ENCODE measurements at regions not wholly inside any gene's neighbourhood (a gene's known extent, or its start where the extent isn't known, plus 50 kb on each side); places are given as distances from the start of the nearest gene placed in this dataset.

GRCh38 chr1:187411118-187411517, 582.4 kb downstream of the PLA2G4A start:
- TF ChIP-seq CTCF (IDR thresholded peaks at IDR 0.05) (no peak), POLR2A (IDR thresholded peaks at IDR 0.05) (no peak)

Measured in body of pancreas (tissue), 4 donors.